ENCODE measurements at regions not wholly inside any gene's neighbourhood (a gene's known extent, or its start where the extent isn't known, plus 50 kb on each side); places are given as distances from the start of the nearest gene placed in this dataset.
"Not testable (repeated sequence)": the region's sequence is repeated elsewhere in the genome, so short reads cannot be mapped to it uniquely, and the experiment has no call there.

- DNase-seq: no peak
These were observed 144.3 kb upstream of the SERTAD2 start for GRCh38 chr2:64797881-64798575.

GRCh38 chr2:64799592-64800252 is 146.0 kb upstream of the SERTAD2 start:
- no peak for DNase-seq

GRCh38 chr2:64803776-64804175 is 150.1 kb upstream of the SERTAD2 start:
- no peak for DNase-seq

- no peak for DNase-seq
These were observed 150.9 kb upstream of the SERTAD2 start for GRCh38 chr2:64804651-64805050.

- no peak for DNase-seq
These were observed 153.7 kb upstream of the SERTAD2 start for GRCh38 chr2:64807417-64807816.

- DNase-seq: no peak
These were observed 154.4 kb upstream of the SERTAD2 start for GRCh38 chr2:64808092-64808491.

GRCh38 chr2:64808754-64809153 is 155.0 kb upstream of the SERTAD2 start:
- DNase-seq: no peak

GRCh38 chr2:64809216-64809615 is 155.5 kb upstream of the SERTAD2 start:
- no peak for DNase-seq

GRCh38 chr2:64812285-64812684 is 158.6 kb upstream of the SERTAD2 start:
- no peak for DNase-seq

GRCh38 chr2:64814007-64814406 is 160.3 kb upstream of the SERTAD2 start:
- no peak for DNase-seq

GRCh38 chr2:64816526-64816925 is 162.8 kb upstream of the SERTAD2 start:
- not testable (repeated sequence) for DNase-seq

GRCh38 chr2:64817453-64817852 is 163.7 kb upstream of the SERTAD2 start:
- no peak for DNase-seq

GRCh38 chr2:64818664-64819060 is 164.9 kb upstream of the SERTAD2 start:
- no peak for DNase-seq

GRCh38 chr2:64819361-64819760 is 165.6 kb upstream of the SERTAD2 start:
- DNase-seq: no peak

- DNase-seq: peak; percentile 16
These were observed 166.3 kb upstream of the SERTAD2 start for GRCh38 chr2:64819774-64820688.

GRCh38 chr2:64820901-64821300 is 167.2 kb upstream of the SERTAD2 start:
- DNase-seq: no peak

- DNase-seq: no peak
These were observed 165.4 kb upstream of the SLC1A4 start for GRCh38 chr2:64823794-64824193.

- no peak for DNase-seq
These were observed 163.2 kb upstream of the SLC1A4 start for GRCh38 chr2:64825831-64826491.

GRCh38 chr2:64826703-64827102 is 162.5 kb upstream of the SLC1A4 start:
- DNase-seq: no peak

- DNase-seq: no peak
These were observed 160.9 kb upstream of the SLC1A4 start for GRCh38 chr2:64828261-64828660.

- DNase-seq: no peak
These were observed 159.7 kb upstream of the SLC1A4 start for GRCh38 chr2:64829525-64829924.

GRCh38 chr2:64831134-64831976 is 157.8 kb upstream of the SLC1A4 start:
- DNase-seq: peak; percentile 80

Measured in activated CD4-positive, alpha-beta T cell treated with anti-CD3 and anti-CD28 coated beads, Interleukin-2, amount 50 U/mL, for 1 hour (primary cell).